Heart left ventricle (tissue), 13 donors: ENCODE measurements at regions not wholly inside any gene's neighbourhood (a gene's known extent, or its start where the extent isn't known, plus 50 kb on each side); places are given as distances from the start of the nearest gene placed in this dataset.

ENCODE experiments used
- CTCF ChIP-seq, 12 donors: fragments of 200-600 bp; sonication (generic) in 4 of 12; IDR thresholded peaks; one replicate each; pipeline versions ENCODE4 v1.5.0 to v1.8.0; 2018 to 2022; ENCODE audit warnings: antibody characterized with exemption in 12 of 12, mild to moderate bottlenecking in 5 of 12
- POLR2A ChIP-seq, 2 donors: fragments of 450-650 bp; IDR thresholded peaks; one replicate each; pipeline ENCODE4 v1.6.1; 2017; ENCODE audit warnings: antibody characterized with exemption in 2 of 2, mild to moderate bottlenecking in 2 of 2, moderate library complexity in 2 of 2
- donor health status: ischemic (EF 13 %, LVEDD 7.1; RV severe dilation, severe dysfunction).
- donor health status: DM: no; HTN: yes; CAD: no.
- donor health status: DM: no; HTN: no; CAD: no.
- donor health status: ischemic (EF 25% LVEDD 6.9; RV normal size, moderate dysfunction).
- donor health status: ischemic (EF 25% LVEDD 5.7; RV mildly dilated, moderate dysfunction).
- donor health status: ischemic (EF 35%, LVEDD 5.7; RV mildly dilated, moderate dysfunction).
- donor health status: nonischemic (EF 11% LVEDD 7.7; RV severe dilation, severe dysfunction).
- donor health status: DM: yes; HTN: yes; CAD: no.
- donor health status: PGD.
- donor health status: ischemic (EF 29% LVEDD 5.4; RV normal size, mild dysfunction).
- donor health status: nonischemic (EF 23%, LVEDD 6.1; RV moderate dilation, normal function).

GRCh38 chr6:115830895-115831294 lies 229.8 kb downstream of the FRK start:
- TF ChIP-seq CTCF (IDR thresholded peaks at IDR 0.05) (no peak), POLR2A (IDR thresholded peaks at IDR 0.05) (no peak)
